Urothelium cell line (cell line): ENCODE measurements at regions not wholly inside any gene's neighbourhood (a gene's known extent, or its start where the extent isn't known, plus 50 kb on each side); places are given as distances from the start of the nearest gene placed in this dataset.

Experiments used
- DNase-seq: peaks from one replicate; pipeline ENCODE4 v3.0.0; 2011; ENCODE audit warnings: low spot score, mixed read lengths
- FAIRE-seq: peaks from 2 replicates; lab custom pipeline; 2011; peaks lifted over from hg19 to GRCh38; lab: Jason Lieb, UNC

- FAIRE-seq (no peak), DNase-seq (no peak)
Observed at GRCh38 chr13:99893567-99893966, 78.0 kb downstream of the ZIC5 start.

GRCh38 chr13:99892866-99893504 is 78.6 kb downstream of the ZIC5 start:
- DNase-seq (no peak), FAIRE-seq (no peak)

DNA sequence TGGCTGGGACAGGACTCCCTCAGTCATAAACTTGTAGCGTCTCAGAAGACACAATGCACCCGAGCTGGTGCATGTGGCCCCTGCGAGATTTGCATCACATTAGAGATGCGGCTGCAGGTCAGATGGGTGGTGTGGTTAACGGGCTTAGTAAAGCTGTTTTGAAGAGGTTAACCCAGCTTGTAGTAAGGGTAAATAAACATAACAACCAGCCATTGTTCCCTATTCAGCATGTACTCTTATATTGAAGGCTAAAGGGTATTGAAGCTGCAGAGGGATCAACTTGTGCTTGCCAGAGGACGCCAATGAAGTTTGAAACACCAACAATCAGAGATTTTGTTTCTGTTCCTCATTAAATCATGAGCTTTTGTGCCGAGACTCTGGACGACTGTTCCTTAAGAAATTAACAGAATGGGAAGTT is 79.4 kb downstream of the ZIC5 start:
- FAIRE-seq (no peak), DNase-seq (no peak)

DNA sequence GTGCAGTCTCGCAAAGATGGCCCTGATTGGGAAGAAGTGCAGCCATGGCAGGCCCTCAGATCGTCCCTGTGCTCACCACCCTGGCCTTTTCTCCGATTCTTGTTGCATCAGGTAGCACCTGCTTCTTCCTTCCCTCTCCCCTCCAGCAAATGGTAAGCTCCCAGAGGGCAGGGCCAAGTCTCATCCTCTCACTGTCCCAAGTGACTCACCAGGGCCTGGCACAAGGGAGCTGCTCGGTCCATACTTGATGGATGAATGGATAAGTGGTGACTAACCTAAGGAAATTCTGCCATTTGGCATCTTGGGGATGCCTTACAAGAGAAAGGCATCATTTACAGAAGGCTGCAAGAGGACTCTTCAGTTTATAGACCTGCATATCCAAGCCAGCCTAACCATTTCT is 84.9 kb downstream of the ZIC5 start:
- DNase-seq (no peak), FAIRE-seq (no peak)

- DNase-seq (no peak), FAIRE-seq (no peak)
Observed at GRCh38 chr13:99884913-99885312, 86.7 kb downstream of the ZIC5 start.

DNA sequence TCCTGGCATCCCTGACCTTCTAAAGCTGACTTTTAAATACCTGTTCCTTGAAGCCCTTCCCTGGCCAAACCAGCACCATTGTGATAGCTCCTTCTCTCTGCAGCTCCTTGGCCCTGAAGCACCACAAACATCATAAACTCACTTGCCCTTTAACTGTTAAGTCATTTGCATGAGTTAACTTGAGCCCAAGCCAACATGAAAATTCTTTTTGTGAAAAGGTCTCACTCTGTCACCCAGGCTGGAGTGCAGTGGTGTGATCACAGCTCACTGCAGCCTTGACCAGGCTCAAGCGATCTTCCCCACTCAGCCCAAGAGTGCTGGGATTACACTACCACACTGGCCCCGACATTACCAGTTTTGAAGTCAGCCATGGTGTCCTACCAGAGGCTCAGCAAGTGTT is 87.8 kb downstream of the ZIC5 start:
- DNase-seq = no peak
- no peak for FAIRE-seq

- DNase-seq (no peak), FAIRE-seq (no peak)
Observed at GRCh38 chr13:99878921-99879610, 92.5 kb downstream of the ZIC5 start.

GRCh38 chr13:99876651-99877050 is 94.9 kb downstream of the ZIC5 start:
- FAIRE-seq (no peak), DNase-seq (no peak)

DNA sequence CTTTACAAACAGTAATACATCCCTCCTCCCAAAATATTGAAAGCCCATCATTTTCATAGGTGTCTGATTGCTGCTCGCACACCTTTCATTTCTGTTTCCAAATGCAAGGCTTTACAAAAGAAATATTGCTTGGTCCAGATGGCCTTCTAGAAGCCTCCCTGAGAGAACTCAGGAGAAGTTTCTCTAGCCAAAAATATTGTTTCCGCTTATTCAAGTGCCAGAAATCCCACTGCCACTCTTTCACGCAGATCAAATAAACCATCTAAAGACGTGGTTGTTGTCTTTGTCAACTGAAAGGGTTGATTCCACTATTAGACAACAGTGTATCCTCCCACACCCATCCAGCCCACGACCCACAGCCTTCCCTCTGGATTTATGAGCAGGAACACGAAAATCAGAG is 96.2 kb downstream of the ZIC5 start:
- no peak for FAIRE-seq
- DNase-seq = no peak

DNA sequence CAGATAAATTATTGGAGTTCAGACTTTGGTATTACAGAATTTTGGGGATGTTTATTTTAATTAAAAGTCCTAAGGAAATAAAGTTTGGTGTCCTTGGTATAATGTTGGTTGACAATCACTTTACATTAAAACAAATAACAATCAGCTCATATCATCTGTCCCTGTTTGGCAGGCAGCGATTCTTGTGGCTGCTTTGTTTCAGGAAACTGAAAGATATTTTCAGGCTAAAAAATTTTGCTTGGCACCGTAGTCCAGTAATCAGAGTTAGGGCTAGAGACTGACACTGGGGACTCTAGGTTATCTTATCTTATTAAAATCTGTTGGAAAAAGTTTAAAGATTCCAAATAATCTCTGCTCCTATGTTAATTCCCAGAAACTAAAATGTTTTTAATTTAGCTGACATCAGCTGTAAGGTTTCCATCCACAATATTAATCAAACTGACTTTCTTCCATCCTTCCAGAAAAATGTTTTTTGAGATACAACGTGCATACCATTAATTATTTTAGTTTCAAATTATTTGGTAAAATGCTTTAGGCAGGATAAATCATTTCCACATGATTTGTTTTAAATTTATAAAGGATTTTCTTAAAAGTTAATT is 97.6 kb downstream of the ZIC5 start:
- no peak for FAIRE-seq

DNA sequence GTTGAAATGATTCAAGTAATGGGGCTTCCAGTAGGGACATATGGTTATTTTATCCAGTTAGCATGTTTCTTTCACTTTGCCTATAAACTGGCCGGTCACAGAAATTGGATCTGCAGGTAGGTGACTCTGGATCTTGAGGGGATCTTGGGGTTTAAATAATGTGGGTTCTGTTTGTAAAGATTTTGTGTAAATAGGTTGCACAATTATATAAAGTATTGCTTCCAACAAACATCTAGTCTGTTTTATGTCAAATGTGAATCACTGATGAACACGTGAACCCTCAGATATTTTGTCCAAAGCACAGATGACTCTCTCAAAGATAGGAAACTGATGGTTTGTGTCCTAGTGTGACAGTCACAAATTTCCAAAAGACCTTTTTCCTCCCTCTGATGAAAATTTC is 98.4 kb downstream of the ZIC5 start:
- FAIRE-seq (no peak), DNase-seq (no peak)

More for the DNA sequence above, 97.6 kb downstream of the ZIC5 start:
- DNase-seq = no peak

DNA sequence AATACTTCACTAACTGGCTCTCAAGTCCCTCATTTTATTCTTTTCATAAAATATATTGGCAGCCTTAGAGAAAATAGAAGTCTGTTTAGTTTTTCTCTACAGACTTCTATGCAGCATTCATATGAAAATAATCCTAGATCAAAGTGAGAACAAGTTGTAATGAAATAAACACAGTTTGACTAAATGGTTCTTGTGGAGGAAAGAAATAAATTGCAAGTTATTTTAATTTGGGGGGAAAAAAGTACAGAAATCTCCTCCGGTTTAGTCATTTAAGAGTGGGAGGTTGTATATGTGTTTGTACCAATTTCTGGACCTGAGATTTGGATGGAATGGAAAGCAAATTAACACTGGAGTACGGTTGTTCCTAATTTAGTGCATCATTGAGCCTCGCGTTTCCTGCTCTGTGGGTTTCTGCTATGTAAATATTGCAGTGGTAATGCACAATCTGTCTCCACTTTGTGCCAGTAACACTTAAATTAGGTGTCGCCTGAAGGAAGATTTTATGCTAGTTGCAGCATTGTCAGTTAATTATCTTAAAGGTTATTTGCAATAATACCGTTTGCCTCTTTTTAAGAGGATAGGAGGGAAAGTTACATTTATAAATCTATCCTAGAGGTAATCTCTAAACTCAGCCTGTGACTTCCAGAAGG is 100.2 kb downstream of the ZIC5 start:
- FAIRE-seq (no peak), DNase-seq (no peak)

- DNase-seq (no peak), FAIRE-seq (no peak)
Observed at GRCh38 chr13:99870541-99870940, 101.0 kb downstream of the ZIC5 start.

GRCh38 chr13:99869830-99870229 is 101.7 kb downstream of the ZIC5 start:
- FAIRE-seq = no peak
- no peak for DNase-seq

GRCh38 chr13:99868767-99869166 is 102.8 kb downstream of the ZIC5 start:
- DNase-seq = no peak
- FAIRE-seq = no peak

DNA sequence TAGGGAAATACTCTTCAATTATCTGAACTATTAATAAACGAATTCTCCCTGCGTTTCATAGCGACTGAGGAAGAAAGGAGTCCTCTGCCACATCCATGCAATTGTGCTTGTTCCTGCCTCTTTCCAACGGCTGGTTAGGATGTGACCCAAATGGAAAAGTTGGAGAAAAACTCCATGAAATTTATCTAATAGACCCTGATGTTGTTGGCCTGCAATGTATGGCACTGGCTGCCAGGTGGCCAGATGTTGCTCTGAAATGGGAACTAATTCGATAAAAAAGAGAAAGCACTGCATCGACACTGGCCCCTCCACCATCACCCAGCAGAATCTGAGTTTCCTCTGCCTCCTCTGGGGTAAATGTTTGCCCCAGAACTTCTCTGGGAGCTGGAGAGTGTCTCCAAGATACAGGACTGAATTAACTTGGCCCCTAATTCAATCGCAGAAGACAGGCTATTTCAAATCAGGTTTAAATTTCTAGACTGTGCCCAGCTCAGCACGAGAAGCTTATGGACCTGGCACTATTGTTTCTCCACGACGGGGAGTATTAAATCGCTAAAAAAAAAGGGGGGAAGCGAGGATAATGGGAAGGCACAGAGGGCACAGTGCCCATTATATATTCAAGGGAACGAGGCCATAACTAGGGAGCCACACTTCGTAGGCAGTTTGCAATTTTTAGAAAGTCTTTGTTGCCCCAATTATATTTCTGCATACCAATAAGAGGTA is 103.9 kb downstream of the ZIC5 start:
- DNase-seq (no peak), FAIRE-seq (no peak)

DNA sequence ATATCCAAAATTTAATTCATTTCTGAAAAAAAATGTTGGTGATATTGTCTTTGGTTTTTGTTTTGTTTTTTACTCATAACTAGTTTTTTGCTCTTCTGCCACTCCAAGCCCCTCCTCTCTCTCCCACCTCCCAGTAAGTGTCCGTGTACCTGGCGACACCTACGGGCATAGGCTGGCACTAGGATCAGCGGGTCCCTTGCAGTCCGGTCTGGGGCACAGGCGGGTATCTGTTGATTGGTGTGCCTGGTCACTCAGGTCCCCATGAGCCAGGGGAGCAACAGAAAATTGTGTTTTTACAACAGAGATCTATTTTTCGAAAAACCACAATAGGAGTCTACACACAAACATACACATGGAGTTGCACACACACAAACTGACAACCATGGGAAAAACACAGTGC is 104.8 kb downstream of the ZIC5 start:
- FAIRE-seq (no peak), DNase-seq (no peak)

- no peak for FAIRE-seq
Observed at GRCh38 chr13:99865420-99865930, 106.1 kb downstream of the ZIC5 start.

GRCh38 chr13:99864627-99864990 is 107.0 kb downstream of the ZIC5 start:
- FAIRE-seq (no peak), DNase-seq (no peak)

More at GRCh38 chr13:99865420-99865930, 106.1 kb downstream of the ZIC5 start:
- no peak for DNase-seq

DNA sequence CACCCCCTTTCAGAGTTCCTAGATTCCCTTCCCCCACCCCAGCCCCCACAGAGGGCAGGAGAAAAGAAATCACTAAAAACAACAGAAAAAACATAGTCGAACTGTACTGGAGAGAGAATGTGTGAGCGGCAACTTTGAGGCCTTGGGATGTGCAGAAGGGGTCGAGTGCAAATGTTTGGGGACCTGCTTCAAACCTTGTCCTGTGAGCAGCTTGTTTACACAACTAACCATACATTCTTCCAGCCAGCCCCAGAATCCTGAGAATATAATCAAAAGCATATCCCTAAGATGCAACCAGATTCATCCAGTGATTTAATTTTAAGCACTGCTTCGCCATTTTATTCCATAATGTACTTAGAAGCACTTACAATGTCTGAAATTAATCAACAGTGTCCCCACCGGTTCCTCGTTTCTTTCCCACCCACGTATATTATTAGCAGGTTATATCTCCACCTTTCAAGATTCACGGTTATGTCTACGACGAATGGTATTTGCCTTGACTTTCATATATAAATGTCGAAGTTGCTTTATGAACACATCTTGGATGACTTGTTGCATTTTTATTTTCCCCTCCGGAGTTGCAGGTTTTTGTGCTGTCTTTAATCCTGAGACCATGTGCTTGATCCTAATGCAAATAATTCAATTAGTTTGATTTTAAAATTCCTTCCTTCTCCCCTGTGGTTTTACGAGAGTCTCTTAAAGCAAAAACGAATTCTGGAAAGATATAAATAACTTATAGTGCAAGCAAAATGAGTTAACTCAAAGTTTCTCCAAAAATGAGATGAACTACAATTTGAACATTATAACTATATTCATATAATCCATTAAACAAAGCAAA is 107.6 kb downstream of the ZIC5 start:
- DNase-seq = no peak
- FAIRE-seq = no peak
